IMR-90 (cell line): ENCODE measurements at regions not wholly inside any gene's neighbourhood (a gene's known extent, or its start where the extent isn't known, plus 50 kb on each side); places are given as distances from the start of the nearest gene placed in this dataset.

Experiments
- ATAC-seq: fragments of 200-7000 bp; cut with Tn5 transposase; 2 replicates; pipeline ENCODE4 v1.9.1; 2020; ENCODE audit warnings: low read depth, mild to moderate bottlenecking, moderate library complexity
- BruUV-seq: library from RNA; stranded (reverse); fragments of 400-500 nt; replicated peaks from 2 replicates; lab custom pipeline; 2021; lab: Mats Ljungman, UMichigan
- CTCF ChIA-PET: fragments of 300-600 bp; formaldehyde crosslinking; extraction: SDS; loops from one replicate; lab custom pipeline; 2021; ENCODE audit warnings: antibody characterized with exemption; lab: Yijun Ruan, JAX
- POLR2A ChIA-PET: fragments of 300-600 bp; sonication (Branson Sonifier 250); formaldehyde crosslinking; loops from one replicate; lab custom pipeline; 2022; ENCODE audit warnings: antibody characterized with exemption; ENCODE audit not compliant: unreplicated experiment; lab: Charles Lee
- DNase-seq: peaks from one replicate; pipeline ENCODE4 v3.0.0; 2013
- H2AFZ ChIP-seq: replicated peaks from 2 replicates; pipeline ENCODE3; 2013; ENCODE audit warnings: low read length, mild to moderate bottlenecking; ENCODE audit not compliant: poor library complexity
- H2AK5ac ChIP-seq: 2 replicates; pipeline ENCODE4 v1.6.1; 2013; ENCODE audit warnings: low read depth, low read length, inconsistent platforms
- H2AK9ac ChIP-seq: replicated peaks from 2 replicates; pipeline ENCODE3; 2013; ENCODE audit warnings: mild to moderate bottlenecking, low read depth, low read length, moderate library complexity; ENCODE audit not compliant: poor library complexity
- H2BK120ac ChIP-seq: 2 replicates; pipeline ENCODE4 v1.6.1; 2013; ENCODE audit warnings: low read depth, low read length, inconsistent platforms
- H2BK15ac ChIP-seq: 3 replicates; pipeline ENCODE4 v1.6.1; 2013; ENCODE audit warnings: low read depth, low read length, inconsistent platforms
- H2BK20ac ChIP-seq: 2 replicates; pipeline ENCODE4 v1.6.1; 2013; ENCODE audit warnings: low read depth, mild to moderate bottlenecking, inconsistent platforms, low read length, moderate library complexity
- H2BK5ac ChIP-seq: 2 replicates; pipeline ENCODE4 v1.6.1; 2013; ENCODE audit warnings: mild to moderate bottlenecking, low read depth, low read length, inconsistent platforms; ENCODE audit not compliant: poor library complexity, severe bottlenecking
- H3K14ac ChIP-seq: replicated peaks from 2 replicates; pipeline ENCODE4 v1.6.1; 2013; ENCODE audit warnings: low read depth, low read length, inconsistent platforms
- H3K18ac ChIP-seq: 2 replicates; pipeline ENCODE4 v1.6.1; 2013; ENCODE audit warnings: low read depth, low read length, control low read depth
- H3K23ac ChIP-seq: 2 replicates; pipeline ENCODE4 v1.6.1; 2013; ENCODE audit warnings: low read depth, low read length, inconsistent platforms
- H3K27ac ChIP-seq: 2 replicates; pipeline ENCODE4 v1.5.1; 2013; ENCODE audit warnings: mild to moderate bottlenecking, control low read depth, low read length; ENCODE audit not compliant: insufficient read depth
- H3K27me3 ChIP-seq: 2 replicates; pipeline ENCODE4 v1.6.1; 2013; ENCODE audit warnings: low read length; ENCODE audit not compliant: control insufficient read depth, insufficient read depth
- H3K36me3 ChIP-seq: 2 replicates; pipeline ENCODE4 v1.6.1; 2013; ENCODE audit warnings: low read length, mixed read lengths; ENCODE audit not compliant: control insufficient read depth, insufficient read depth
- H3K4ac ChIP-seq: 2 replicates; pipeline ENCODE4 v1.6.1; 2013; ENCODE audit warnings: low read depth, low read length, inconsistent platforms
- H3K4me1 ChIP-seq: 2 replicates; pipeline ENCODE4 v1.6.1; 2013; ENCODE audit warnings: low read length, mixed read lengths; ENCODE audit not compliant: control insufficient read depth, insufficient read depth
- H3K4me2 ChIP-seq: 2 replicates; pipeline ENCODE4 v1.6.1; 2013; ENCODE audit warnings: low read depth, mild to moderate bottlenecking, control low read depth, low read length, moderate library complexity
- H3K4me3 ChIP-seq: 2 replicates; pipeline ENCODE4 v1.5.1; 2013; ENCODE audit warnings: low read depth, mild to moderate bottlenecking, control low read depth, low read length, moderate library complexity; ENCODE audit not compliant: insufficient read depth
- H3K56ac ChIP-seq: 2 replicates; pipeline ENCODE4 v1.6.1; 2013; ENCODE audit warnings: low read length, inconsistent platforms; ENCODE audit not compliant: insufficient read depth; ENCODE audit errors: extremely low read depth
- H3K79me1 ChIP-seq, 2 experiments: 2 replicates each; pipeline ENCODE4 v1.6.1; 2013; ENCODE audit warnings: low read length in 2 of 2, inconsistent platforms in 1 of 2, low read depth in 1 of 2
- H3K9ac ChIP-seq: 2 replicates; pipeline ENCODE4 v1.6.1; 2013; ENCODE audit warnings: low read depth, low read length, control low read depth
- H3K9me1 ChIP-seq: 2 replicates; pipeline ENCODE4 v1.6.1; 2013; ENCODE audit warnings: low read length, inconsistent platforms; ENCODE audit not compliant: insufficient read depth
- H3K9me3 ChIP-seq: 2 replicates; pipeline ENCODE4 v1.6.1; 2013; ENCODE audit warnings: low read length; ENCODE audit not compliant: control insufficient read depth, insufficient read depth
- H4K20me1 ChIP-seq: 2 replicates; pipeline ENCODE4 v1.6.1; 2013; ENCODE audit warnings: low read length, inconsistent platforms; ENCODE audit not compliant: insufficient read depth
- H4K5ac ChIP-seq: 2 replicates; pipeline ENCODE4 v1.6.1; 2013; ENCODE audit warnings: mild to moderate bottlenecking, low read depth, low read length, control low read depth
- H4K8ac ChIP-seq, 2 experiments: 2 replicates each; pipeline ENCODE4 v1.6.1; 2013; ENCODE audit warnings: low read depth in 2 of 2, low read length in 2 of 2, control low read depth in 1 of 2, inconsistent platforms in 1 of 2
- H4K91ac ChIP-seq: 2 replicates; pipeline ENCODE4 v1.6.1; 2013; ENCODE audit warnings: low read depth, low read length, inconsistent platforms; ENCODE audit not compliant: insufficient read depth
- ELK1 ChIP-seq: fragments of 150-350 bp; IDR thresholded peaks from 2 replicates; pipeline ENCODE4 v1.6.1; 2016; ENCODE audit warnings: low read depth, mild to moderate bottlenecking, low read length, moderate library complexity, borderline replicate concordance
- MAFK ChIP-seq: IDR thresholded peaks from 2 replicates; pipeline ENCODE4 v1.6.1; 2012; ENCODE audit warnings: low read depth, low read length, improper control_type of control experiment
- WGBS, 2 experiments: methylation state at CpG; one replicate each; pipeline versions ENCODE4 v1.1.5 to v1.1.7; 2013; ENCODE audit warnings: missing lambda C conversion rate in 2 of 2; ENCODE audit not compliant: insufficient read length in 1 of 2; ENCODE audit errors: extremely low coverage in 2 of 2; 5-methylcytosine and 5-hydroxymethylcytosine counted together
- dilution Hi-C: fragments of 300-500 bp; cut with HindIII; formaldehyde crosslinking; loops from one replicate; pipeline ENCODE4 v1.14.3; 2018; ENCODE audit warnings: low sequenced_read_pairs; ENCODE audit not compliant: unreplicated experiment
- in situ Hi-C: fragments of 300-500 bp; cut with MboI; formaldehyde crosslinking; loops from 3 replicates; pipeline ENCODE4 v1.14.3; 2019; ENCODE audit warnings: low sequenced_read_pairs, inconsistent platforms, mixed read lengths
- intact Hi-C: fragments of 100-400 bp; cut with micrococcal nuclease; formaldehyde crosslinking; loops from 2 replicates; pipeline ENCODE4 v1.10.0; 2022

DNA sequence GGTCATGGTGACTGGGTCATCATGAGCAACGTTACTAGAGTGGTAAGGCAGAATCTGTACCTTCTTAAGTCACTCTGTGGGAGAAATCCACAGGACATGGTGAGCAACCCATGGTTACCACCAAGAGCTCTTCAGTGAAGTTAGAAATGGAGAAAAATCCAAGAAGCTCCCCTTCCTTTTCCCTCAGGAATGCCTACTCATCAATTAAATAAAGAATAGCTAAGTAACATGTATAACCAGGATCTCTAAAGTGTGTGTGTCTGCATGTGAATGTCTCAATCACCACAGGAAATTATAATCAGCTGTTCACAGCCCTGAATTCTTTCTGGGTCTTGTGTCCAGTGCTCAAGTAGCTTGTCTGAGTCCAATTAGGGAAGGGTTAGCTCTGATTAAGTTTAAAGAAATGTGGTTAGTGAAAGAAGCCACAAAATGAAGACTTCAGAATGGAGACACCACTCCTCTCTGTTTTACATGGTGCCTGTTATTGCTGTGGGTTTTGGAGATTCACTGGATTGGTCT lies 73.2 kb downstream of the SEM1 start:
- no peak overlapping the region for H2BK5ac ChIP-seq
- H3K4ac ChIP-seq, result no peak overlapping the region
- H2AK5ac ChIP-seq, result no peak overlapping the region
- H4K5ac ChIP-seq, result no peak overlapping the region
- H2BK20ac ChIP-seq, result no peak overlapping the region
- no peaks in the 10 kb centered on the region for H3K36me3 ChIP-seq
- no peaks in the 10 kb centered on the region for H3K9me1 ChIP-seq
- no peaks in the 10 kb centered on the region for H3K4me1 ChIP-seq
- ChIA-PET POLR2A (no interaction called here), CTCF (no interaction called here)
- no peak overlapping the region for H3K56ac ChIP-seq
- DNase-seq (no peak), ATAC-seq (no peak)
- H4K8ac ChIP-seq, result no peak overlapping the region
- no peak overlapping the region for H3K4me2 ChIP-seq
- dilution Hi-C loops (no loop called here), intact Hi-C loops (no loop called here), in situ Hi-C loops (no loop called here)
- H3K23ac ChIP-seq, result no peak overlapping the region
- no peaks in the 10 kb centered on the region for H4K20me1 ChIP-seq
- H3K14ac ChIP-seq, result no peak overlapping the region
- H3K9me3 ChIP-seq, result no peaks in the 10 kb centered on the region
- TF ChIP-seq MAFK, result peak; percentile 65
- TF ChIP-seq ELK1, result no peak
- no peak overlapping the region for H2BK120ac ChIP-seq
- no peak overlapping the region for H3K27ac ChIP-seq
- no peaks in the 10 kb centered on the region for H3K27me3 ChIP-seq
- H4K91ac ChIP-seq, result no peak overlapping the region
- H2AFZ ChIP-seq, result no peak overlapping the region
- H2BK15ac ChIP-seq, result no peak overlapping the region
- BruUV-seq, result no TSS peak
- no peaks in the 10 kb centered on the region for H3K79me1 ChIP-seq
- no peak overlapping the region for H3K18ac ChIP-seq
- WGBS, 2 experiments, result no CpG with 5 or more reads among the region's 1 CpG
- H3K4me3 ChIP-seq, result no peak overlapping the region
- H3K9ac ChIP-seq, result no peak overlapping the region
- H2AK9ac ChIP-seq, result no peak overlapping the region
